NCI-H226 (cell line): ENCODE measurements at regions not wholly inside any gene's neighbourhood (a gene's known extent, or its start where the extent isn't known, plus 50 kb on each side); places are given as distances from the start of the nearest gene placed in this dataset.
"Not testable (repeated sequence)": the region's sequence is repeated elsewhere in the genome, so short reads cannot be mapped to it uniquely, and the experiment has no call there.

ENCODE experiments used
- DNase-seq: peaks from one replicate; pipeline ENCODE4 v3.0.0-alpha.2; 2015

DNA sequence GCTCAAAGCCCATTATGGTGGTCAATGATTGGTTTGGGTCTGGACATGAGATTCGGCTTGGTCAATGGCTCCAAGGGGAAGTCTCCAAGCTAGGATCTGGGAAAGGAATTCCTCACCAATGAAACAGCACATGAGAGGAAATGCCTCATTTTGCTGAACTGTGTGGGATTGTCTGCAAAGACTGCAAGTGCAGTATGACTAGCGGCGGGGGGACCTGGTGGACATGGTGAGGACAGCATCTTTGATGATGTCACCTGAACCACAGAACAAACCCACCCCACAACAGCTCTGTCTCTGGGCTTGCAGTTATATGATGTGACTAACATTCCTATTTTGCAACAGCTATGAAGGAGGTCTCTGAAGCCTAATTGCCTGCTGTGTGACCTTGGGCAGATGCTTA is 50.6 kb upstream of the NKD1 start:
- DNase-seq = peak; percentile 68

DNA sequence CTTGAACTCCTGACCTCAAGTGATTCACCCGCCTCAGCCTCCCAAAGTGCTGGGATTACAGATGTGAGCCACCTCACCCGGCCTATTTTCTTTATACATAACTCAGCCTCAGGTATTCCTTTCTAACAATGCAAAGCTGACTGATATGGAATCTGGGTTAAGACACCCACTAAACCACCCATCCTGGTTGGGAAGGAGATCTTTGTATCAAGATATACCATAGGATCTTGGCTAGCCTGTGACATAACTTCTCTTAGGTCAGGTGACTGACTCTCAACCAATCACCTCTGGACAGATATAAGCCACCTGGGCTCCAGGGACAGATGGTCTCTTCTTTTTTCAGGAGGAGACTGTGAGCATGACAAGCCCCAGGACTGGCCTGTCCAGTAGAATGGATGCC is 51.2 kb upstream of the NKD1 start:
- peak; percentile 29 for DNase-seq

DNA sequence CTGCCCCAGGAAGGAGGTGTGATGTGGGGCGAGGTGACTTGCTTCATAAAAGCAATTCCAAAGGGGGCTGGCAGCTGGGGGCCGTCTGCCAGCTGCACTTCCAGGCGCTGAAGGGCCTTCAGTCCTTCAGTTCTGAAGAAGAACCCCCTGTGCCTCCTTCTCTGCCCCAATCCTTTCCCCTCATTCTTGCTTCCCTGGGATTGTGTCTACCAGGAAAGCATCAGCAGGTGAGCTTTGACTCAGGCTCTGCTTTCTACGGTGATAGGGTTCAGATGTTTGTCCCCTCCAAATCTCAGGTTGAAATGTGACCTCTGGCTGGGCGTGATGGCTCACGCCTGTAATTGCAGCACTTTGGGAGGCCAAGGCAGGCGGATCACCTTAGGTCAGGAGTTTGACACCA is 52.5 kb upstream of the NKD1 start:
- DNase-seq = no peak

DNA sequence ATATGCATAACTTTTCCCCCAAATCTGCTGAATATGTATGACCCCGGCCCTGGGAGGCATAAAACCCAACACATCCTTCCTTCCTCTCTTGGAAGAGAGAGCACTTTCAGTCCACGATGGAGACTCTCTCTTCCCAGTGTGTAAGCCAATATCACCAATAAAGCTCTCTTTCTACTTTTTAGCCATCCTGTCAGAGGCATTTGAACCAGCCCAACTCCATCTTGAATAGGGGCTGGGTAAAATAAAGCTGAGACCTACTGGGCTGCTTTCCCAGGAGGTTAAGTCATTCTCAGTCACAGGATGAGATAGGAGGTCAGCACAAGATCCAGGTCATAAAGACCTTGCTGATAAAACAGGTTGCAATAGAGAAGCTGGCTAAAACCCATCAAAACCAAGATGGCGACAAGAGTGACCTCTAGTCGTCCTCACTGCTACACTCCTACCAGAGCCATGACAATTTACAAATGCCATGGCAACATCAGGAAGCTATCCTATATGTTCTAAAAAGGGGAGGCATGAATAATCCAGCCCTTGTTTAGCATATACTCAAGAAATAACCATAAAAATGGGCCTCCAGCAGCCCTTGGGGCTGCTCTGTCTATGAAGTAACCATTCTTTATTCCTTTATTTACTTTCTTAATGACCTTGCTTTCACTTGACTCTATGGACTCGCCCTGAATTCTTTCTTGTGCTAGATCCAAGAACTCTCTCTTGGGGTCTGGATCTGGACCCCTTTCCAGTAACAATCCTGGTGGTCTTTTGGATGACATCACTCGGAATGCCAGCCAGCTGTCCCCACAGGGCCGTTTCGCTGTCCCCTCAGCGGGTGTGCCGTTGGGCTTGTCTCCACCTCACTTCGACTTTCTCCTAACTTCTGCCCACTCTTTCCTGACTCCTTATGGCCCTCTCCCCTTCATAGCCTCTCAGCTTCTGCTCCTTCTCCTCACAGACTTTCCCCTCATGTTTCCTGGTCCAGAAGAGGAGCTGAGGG is 53.4 kb upstream of the NKD1 start:
- no peak for DNase-seq

DNA sequence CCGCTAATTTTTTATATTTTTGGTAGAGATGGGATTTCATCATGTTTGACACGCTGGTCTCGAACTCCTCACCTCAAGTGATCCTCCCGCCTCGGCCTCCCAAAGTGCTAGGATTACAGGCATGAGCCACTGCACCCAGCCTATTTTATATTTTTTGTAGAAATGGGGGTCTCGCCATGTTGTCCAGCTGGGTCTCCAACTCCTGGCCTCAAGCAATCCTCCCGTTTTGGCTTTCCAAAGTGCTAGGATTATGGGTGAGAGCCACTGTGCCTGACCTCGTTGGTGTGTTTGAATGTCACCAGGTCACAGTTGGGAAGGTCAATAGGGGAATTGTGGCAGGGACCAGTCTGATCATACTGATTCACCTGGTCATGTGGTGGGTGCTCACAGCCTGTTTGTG is 56.7 kb upstream of the NKD1 start:
- no peak for DNase-seq

DNA sequence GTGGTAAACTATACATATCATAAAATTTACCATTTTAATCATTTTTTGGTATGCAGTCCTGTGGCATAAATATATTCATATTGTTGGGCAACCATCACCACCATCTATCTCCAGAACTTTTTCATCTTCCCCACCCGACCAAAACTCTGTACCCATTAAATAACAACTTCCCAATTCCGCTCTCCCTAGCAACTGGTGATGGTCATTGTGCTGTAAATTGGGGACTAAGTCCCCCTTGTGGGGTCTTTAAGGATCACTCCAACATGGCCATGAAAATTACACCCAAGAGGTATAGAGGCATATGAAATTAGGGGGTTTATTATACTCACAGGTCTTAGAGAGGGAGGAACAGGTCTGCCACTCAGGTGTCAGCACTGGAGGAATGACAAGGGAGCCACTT is 57.4 kb upstream of the NKD1 start:
- DNase-seq = no peak

DNA sequence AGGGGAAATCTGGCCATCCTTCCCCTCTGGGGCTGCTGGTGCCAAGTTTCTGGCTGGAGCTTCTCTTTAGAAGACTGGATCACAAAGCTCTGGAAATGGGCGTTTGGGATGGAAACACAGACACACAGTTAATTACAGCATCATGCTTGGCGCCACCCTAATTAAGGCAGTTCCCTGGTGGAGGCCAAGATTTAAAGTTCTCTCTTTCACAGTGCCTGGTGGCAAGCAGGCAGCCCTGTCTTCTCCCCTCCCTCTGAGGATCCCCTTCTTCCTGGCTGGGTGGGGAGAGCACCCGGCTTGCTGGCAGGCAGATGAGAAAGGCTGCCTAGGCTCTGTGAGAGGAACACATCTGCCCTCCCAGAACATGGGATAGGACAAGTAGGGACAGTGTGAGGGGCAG is 59.0 kb upstream of the NKD1 start:
- DNase-seq = no peak

DNA sequence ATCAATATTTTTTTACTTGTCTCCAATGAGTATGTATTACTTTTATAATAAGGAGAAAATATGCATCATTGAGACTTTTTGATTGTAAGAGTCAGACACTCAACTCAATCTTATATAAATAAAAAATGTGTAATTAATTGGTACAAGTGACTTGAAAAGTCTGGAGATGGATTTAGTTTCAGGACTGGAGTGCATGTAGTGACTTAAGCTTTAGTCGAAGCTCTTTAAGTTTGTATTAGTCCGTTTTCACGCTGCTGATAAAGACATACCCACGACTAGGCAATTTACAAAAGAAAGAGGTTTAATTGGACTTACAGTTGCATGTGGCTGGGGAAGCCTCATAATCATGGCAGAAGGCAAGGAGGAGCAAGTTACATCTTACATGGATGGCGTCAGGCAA is 60.7 kb upstream of the NKD1 start:
- DNase-seq = no peak

DNA sequence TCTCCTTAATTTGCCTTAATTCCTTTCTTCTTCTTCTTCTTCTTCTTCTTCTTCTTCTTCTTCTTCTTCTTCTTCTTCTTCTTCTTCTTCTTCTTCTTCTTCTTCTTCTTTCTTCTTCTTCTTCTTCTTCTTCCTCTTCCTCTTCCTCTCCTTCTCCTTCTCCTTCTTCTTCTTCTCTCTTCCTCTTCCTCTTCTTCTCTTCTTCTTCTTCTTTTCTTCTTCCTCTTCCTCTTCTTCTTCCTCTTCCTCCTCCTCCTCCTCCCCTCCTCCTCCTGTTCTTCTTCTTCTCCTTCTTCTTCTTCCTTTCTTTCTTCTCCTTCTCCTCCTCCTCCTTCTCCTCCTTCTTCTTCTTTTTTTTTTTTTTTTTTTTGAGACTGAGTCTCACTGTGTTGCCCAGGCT is 62.0 kb upstream of the NKD1 start:
- DNase-seq = not testable (repeated sequence)

DNA sequence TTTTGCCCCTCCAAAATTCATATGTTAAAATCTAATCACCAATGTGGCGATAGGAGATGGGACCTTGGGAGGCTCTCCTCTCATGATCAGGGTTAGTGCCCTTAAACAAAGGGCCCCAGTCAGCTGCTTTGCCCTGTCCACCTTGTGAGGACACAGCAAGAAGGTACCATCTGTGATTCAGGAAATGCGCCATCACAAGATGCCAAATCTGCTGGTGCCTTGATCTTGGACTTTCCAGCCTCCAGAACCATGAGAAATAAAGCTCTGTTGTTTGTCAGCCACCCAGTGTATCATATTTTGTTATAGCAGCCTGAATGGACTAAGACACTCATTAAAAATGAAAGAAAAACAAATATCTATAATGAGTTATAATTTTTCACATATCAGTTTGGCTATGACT is 63.0 kb upstream of the NKD1 start:
- DNase-seq = no peak

DNA sequence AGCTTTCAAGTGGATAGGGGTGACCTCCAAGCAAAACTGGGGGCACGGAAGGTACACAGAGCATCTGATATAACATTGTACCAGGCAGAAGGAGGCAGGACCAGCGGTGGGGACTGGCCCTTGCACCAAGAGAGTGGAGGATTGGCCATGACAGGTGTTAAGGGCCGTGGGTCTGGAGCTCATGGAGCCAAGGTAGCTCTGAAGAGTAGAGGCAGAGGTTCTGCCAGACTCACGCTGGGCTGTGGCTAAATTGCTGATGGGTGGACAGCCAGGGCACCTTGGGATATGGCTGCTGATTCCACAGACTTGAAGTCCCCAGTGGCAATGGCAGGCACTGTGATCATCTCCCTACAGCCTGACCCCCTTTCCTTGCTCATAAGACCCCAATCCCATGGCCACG is 65.9 kb upstream of the NKD1 start:
- DNase-seq = no peak

DNA sequence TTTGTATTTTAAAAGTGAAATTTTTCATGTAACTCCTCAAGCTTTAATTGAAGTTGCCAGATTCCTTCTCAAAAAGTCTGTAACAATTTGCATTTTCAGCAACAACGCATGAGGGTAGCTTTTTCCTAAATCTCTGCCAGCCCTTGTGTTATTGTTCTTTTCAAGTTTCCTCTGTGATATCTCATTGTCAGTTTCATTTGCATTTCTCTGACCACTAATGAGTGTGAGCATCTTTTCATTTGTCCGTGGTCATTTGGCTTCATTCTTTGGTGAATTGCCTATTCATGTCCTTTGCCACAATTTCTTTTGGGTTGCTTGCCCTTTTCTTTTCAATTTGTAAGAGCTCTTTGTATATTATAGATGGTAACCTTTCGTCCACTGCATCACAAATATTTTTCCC is 68.0 kb upstream of the NKD1 start:
- DNase-seq = no peak

DNA sequence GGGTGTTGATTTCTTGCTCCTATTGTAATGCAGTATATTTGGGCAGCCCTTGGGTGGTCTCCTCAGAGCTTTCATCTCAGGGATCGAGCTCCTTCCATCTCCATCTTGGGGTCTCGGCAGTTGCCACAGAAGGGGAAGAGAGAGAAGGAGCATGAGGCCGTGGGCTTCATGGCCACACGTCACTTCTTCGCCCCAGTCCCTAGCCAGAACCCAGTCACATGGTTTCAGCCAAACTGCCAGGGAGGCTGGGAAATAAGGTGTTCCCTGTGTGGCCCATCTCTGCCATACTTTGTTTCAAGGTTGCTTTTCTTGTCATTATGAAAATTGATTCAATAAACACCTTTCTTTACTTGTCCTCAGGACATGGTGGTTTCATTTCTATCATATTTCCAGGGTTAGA is 68.4 kb upstream of the NKD1 start:
- no peak for DNase-seq

DNA sequence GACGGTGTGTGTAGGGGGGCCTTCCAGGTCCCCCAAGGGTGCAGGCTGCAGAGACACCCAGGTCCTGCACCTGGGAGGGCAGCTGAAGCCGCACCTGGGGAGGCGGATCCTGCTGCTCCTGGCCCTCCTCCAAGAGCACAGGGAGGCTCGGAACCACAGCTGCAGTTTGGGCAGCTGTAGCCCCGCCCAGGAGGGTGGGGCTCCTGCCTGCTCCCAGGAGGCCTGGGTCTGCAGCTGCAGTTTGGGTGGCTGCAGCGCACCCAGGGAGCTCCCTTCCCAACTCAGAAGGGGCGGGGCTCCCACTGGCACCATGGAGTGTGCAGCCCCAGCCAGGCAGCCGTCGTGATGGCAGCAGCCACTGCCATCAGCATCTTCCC is 69.4 kb upstream of the NKD1 start:
- DNase-seq = no peak

DNA sequence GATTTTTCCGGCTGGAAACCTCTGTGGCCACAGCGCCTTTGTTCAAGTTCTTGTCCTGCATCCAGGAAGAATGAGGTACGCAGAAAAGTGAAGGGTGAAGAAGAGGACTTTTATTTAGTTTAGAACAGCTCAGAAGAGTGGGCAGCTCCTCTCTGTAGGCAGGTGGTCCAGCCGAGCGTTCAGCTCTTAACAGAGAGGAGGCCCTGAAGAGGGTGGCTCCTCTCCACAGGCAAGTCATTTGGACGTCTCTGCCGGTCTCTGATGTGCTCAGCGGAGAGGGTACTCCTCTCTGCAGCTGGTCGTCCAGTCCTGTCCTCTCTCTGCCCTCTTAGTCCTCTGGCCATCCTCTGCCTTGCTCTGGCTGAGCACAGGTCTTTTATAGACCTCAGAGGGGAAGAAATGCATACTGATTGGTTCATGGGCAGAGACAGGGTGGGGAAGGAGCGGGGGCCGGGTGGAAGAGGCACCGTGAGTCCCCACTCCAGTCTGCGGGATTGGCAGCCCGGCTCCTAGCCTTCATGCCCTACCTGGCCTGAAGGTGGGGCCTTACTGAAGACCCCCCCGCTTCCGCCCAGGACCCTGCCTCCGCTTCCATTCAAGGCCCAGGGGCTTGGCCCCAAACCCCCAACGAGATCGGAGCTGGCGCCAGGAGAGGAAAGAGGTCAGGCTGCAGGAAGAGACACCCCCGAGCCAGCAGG is 70.0 kb upstream of the NKD1 start:
- DNase-seq = no peak

DNA sequence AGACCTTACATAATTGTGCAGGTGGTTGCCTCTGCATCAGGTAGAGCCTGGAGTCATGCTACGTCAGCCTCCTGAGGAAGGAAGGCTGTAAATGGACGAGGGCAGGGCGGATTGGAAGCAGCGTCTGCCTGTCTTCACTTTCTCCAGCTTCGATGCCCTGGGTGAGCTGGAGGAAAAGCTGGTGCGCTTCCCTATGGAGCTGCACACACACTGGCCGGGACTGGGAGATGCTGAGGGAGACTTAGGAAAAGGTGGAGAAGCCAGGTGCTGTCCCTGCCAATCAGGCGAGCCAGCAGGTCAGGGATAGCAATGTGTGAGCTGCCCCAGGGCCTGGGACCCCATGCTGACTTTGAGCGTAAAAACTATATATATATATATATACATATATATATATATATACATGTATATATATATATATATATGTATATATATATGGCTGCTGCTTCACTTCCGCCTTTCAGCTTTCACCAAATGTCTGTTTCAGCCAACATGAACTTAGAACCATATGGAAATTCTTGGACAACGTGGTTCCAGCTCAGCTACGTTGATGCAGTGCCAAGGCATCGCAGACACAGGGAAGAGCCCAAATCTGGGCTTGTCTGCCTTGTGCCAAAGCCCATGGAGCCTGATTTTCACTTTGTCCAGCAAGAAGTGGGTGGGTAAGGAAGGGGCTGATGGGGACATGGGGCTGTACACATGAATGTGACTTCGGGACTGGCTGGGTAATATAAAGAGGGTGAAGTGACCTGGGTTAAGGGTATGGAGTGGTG is 71.5 kb upstream of the NKD1 start:
- DNase-seq = no peak

DNA sequence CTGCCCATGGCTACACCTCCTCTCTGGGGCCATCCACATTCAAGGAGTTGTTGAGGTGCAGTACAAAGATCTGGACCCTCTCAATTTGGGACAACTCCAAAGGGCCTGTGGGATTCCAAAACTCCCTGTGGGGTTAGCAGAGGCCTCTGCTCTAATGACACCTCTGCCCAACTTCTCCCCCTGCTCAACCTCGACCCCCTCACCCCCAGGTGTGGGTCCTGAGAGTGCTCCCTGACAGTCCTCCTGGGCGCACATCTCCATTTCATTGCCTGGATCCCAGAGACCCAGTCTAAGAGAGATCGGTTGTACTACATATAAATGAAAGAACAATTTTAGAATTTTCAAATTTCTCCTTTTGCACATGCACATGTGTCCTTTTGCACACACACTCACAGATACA is 73.0 kb upstream of the NKD1 start:
- no peak for DNase-seq

DNA sequence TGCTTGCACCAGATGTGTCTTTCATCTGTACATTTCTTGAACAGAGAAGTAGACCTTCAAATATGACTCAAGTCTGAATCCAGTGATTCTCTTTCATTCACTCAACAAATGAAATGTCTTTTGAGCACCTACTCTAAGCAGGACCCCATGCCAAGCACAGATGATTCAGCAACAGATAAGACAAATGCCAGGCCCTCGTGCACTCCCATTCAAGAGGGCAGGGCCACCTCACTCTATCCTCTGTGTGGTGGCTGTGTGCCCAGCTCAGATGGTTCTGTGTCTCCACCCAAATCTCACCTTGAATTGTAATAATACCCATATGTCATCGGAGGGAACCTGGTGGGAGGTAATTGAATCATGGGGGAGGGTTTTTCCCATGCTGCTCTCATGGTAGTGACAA is 74.1 kb upstream of the NKD1 start:
- peak; percentile 38 for DNase-seq

DNA sequence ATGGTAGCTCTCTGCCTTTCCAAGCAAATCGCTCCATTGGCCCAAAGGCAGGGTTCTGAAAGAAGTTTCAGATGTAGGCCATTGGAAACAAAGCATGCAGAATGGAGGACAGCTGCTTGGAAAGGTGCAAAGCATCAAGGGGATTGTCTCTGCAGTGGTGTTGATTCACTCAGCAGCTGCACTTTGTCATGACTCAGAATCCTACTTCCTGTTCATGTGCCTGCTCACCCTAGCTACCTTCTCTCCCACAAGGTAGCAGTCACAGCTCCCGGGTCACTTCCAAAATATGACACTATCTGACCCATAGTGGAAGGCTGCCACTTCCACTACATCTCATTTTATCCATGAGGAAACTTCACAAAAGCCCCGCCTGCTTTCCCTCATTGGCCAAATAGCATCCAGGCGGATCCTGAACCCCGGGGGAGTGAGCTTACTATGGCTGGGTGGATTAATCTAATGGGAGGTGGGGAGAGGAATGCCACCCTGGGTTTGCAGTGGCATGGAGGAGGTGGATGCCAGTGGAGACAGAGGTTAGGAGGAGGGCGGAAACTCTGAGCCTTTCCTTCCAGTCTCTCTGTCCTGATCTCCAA is 74.7 kb upstream of the NKD1 start:
- peak; percentile 31 for DNase-seq

DNA sequence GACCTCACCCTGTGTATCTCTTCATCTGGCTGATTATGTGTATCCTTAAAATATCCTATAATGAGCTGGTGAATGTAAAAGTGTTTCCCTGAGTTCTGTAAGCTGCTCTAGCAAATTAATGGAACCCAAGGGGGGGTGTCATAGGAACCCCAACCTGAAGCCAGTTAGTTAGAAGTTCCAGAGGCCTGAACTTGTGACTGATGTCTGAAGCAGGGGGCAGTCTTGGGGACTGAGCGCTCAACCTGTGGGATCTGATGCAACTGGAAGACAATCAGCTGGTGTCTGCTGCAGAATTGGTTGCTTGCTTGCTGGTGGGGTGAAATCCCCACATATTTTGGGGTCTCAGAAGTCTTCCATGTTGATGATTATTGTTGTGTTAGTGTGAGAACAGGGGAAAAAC is 75.7 kb upstream of the NKD1 start:
- DNase-seq = no peak

DNA sequence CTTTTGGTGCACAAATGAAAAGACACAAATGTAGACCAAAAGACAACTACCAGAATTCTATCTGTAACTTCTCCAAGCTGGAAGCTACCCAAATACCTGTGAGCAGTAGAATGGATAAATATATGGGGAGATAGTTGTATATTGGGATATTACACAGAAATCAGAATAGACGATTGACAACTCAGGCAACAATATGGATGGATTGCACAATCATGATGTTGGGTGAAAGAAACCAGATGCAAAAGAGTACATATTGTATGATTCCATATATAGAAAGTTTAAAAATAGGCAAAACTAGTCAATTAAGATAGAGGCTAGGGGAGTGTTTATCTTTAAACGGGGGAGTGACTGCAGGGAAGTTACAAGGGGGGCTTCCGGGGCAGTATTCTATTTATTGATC is 77.5 kb upstream of the NKD1 start:
- no peak for DNase-seq

DNA sequence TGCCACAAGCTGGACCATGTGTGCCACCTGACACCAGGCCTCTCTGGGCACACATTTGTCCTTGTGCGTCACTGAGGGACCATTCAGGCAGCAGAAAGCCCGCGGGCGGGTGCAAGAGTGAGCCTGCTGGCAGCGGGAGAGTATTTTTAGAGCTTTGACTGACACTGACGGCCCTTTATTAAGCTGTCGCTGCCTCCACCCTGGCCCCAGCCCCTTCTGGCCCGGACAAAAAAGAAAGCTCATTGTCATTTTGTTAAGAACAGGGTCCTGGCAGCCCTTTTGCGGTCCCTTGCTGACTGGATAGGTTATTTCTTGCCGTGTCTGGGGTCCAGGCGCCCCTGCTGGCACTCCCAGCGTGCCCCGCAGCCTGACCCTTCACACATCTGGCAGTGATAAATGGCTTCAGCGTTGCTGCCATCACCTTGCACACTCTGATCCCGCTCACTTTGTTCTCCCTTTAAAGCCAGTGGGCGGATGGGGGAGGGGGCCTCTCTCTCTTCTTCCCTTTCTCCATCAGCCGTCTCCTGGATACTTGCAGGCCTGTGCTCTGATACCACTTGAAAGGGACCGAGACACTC is 78.4 kb upstream of the NKD1 start:
- no peak for DNase-seq
